Thyroid gland (tissue), 4 donors: ENCODE measurements at regions not wholly inside any gene's neighbourhood (a gene's known extent, or its start where the extent isn't known, plus 50 kb on each side); places are given as distances from the start of the nearest gene placed in this dataset.

ENCODE experiments used
- DNase-seq, 2 donors: peaks; one replicate each; pipeline ENCODE4 v3.0.0-alpha.2; 2019
- H3K27ac ChIP-seq, 3 donors: fragments of 200-600 bp; sonication (generic); 1 replicate in 2 of 3; 2 replicates in 1 of 3; pipeline ENCODE4 v1.5.1; 2016 to 2019; ENCODE audit warnings: mild to moderate bottlenecking in 1 of 3, moderate library complexity in 1 of 3
- H3K27me3 ChIP-seq: fragments of 200-600 bp; sonication (generic); one replicate; pipeline ENCODE4 v1.5.1; 2019
- H3K36me3 ChIP-seq, 2 donors: fragments of 200-600 bp; sonication (generic); one replicate each; pipeline ENCODE4 v1.5.1; 2016 to 2019
- H3K4me1 ChIP-seq, 2 donors: fragments of 200-600 bp; sonication (generic); one replicate each; pipeline ENCODE4 v1.5.1; 2017 to 2019
- H3K4me3 ChIP-seq, 3 donors: fragments of 200-600 bp; sonication (generic); replicated peaks in 1 of 3; 1 replicate in 2 of 3; 2 replicates in 1 of 3; pipeline ENCODE4 v1.5.1; 2016; ENCODE audit warnings: mild to moderate bottlenecking in 1 of 3
- H3K9me3 ChIP-seq: fragments of 200-600 bp; sonication (generic); one replicate; pipeline ENCODE4 v1.5.1; 2017
- POLR2A ChIP-seq, 2 donors: fragments of 450-650 bp; IDR thresholded peaks; one replicate each; pipeline ENCODE4 v1.6.1; 2017; ENCODE audit warnings: antibody characterized with exemption in 2 of 2, mild to moderate bottlenecking in 2 of 2, moderate library complexity in 1 of 2
- WGBS, 2 donors: methylation state at CpG; one replicate each; pipeline ENCODE4 v1.1.5; 2017; 5-methylcytosine and 5-hydroxymethylcytosine counted together
- intact Hi-C: fragments of 100-400 bp; cut with DNase I; formaldehyde crosslinking; loops from one replicate; pipeline ENCODE4 v1.15.1; 2023
- TF ChIP-seq, protein P1 (sequence below), 6 experiments: fragments of 200-600 bp in 3 of 6; fragments of 450-650 bp in 3 of 6; sonication (generic) in 3 of 6; IDR thresholded peaks; one replicate each; pipeline ENCODE4 v1.5.1; 2016 to 2019; ENCODE audit warnings: antibody characterized with exemption in 6 of 6, mild to moderate bottlenecking in 2 of 6, inconsistent platforms in 1 of 6, moderate library complexity in 1 of 6

DNA sequence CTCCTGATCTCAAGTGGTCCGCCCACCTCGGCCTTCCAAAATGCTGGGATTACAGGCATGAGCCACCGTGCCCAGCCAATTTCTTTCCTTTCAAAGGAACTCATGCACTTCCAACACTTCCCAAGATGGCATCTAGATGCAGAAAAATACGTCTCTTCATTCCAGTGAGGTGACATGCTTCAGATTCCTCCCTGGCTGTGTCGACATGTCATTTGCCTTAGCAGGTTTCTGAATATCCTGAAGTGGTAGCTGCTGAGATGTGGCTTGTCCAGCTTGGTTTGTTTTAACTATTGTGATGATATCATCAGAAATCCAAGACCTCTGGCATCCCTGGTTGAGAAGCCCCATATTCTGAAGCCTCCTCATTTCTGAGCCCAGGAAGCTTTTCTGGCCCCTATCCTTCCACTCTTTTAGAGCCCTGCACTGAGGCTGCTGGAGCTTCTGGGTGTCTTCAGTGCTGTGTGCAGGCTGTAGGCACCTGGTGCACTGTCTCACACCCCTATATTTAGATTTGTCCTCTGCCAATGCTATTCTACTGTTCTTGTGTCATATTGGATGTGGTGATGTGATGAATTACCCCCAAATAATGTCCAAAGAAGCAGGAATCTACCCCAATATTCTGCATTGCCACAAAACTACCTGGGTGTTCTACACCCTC, 73.3 kb upstream of the E2F3 start:
- Histone ChIP-seq H3K4me1 (no peaks in the 10 kb centered on the region), H3K9me3 (no peaks in the 10 kb centered on the region), H3K27ac (no peak overlapping the region), H3K4me3 (no peak overlapping the region), H3K36me3 (no peaks in the 10 kb centered on the region), H3K27me3 (no peaks in the 10 kb centered on the region)
- DNase-seq: no peak
- 57 to 66% methylated on average over 5 of the region's 5 CpGs for WGBS, 2 donors
- intact Hi-C loops: no loop called here
- TF ChIP-seq, protein P1, sequence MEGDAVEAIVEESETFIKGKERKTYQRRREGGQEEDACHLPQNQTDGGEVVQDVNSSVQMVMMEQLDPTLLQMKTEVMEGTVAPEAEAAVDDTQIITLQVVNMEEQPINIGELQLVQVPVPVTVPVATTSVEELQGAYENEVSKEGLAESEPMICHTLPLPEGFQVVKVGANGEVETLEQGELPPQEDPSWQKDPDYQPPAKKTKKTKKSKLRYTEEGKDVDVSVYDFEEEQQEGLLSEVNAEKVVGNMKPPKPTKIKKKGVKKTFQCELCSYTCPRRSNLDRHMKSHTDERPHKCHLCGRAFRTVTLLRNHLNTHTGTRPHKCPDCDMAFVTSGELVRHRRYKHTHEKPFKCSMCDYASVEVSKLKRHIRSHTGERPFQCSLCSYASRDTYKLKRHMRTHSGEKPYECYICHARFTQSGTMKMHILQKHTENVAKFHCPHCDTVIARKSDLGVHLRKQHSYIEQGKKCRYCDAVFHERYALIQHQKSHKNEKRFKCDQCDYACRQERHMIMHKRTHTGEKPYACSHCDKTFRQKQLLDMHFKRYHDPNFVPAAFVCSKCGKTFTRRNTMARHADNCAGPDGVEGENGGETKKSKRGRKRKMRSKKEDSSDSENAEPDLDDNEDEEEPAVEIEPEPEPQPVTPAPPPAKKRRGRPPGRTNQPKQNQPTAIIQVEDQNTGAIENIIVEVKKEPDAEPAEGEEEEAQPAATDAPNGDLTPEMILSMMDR (IDR thresholded peaks at IDR 0.05): no peak
- TF ChIP-seq POLR2A (IDR thresholded peaks at IDR 0.05): no peak

DNA sequence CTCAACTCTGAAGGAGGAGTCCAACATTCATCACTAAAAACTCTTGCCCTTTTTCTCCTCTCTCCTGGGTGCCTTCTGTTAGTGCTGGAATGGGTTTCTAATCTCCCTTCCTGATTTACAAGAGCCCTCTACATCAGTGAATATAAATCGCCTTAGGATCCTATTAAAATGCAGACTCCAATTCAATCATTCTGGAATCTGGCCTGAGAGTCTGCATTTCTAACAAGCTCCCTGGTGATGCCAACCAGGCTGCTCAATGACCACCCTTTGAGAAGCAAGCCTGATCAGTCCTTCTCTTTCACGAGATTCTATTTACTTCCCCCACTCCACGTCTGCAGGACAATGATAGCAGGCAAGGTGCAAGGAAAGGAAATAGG, 72.8 kb upstream of the E2F3 start:
- no peaks in the 10 kb centered on the region for H3K27me3 ChIP-seq
- TF ChIP-seq POLR2A (IDR thresholded peaks at IDR 0.05): no peak
- TF ChIP-seq, protein P1 (IDR thresholded peaks at IDR 0.05): no peak
- no peak overlapping the region for H3K4me3 ChIP-seq
- H3K27ac ChIP-seq: no peak overlapping the region
- intact Hi-C loops: no loop called here
- DNase-seq: no peak
- no peaks in the 10 kb centered on the region for H3K4me1 ChIP-seq
- WGBS, 2 donors: 52 to 63% methylated on average over 3 of the region's 3 CpGs
- H3K36me3 ChIP-seq: no peaks in the 10 kb centered on the region
- H3K9me3 ChIP-seq: no peaks in the 10 kb centered on the region

DNA sequence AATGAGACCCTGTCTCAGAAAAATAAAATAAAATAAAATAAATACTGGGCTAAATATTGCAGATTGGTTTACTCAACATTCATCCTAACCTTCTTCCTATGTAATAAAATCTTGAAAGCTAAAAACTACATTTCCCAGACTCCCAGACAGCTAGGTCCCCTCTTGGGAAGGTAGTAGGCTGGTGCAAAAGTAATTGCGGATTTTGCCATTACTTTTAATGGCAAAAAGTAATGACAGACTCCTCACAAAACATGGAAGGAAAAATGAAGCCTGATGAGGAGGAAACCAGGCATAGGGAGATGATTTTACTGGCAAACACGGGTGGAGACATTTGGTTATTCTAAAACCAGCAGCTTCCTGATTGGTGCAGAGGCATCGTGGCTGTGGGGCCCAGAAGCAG, 70.6 kb upstream of the E2F3 start:
- TF ChIP-seq, protein P1 (IDR thresholded peaks at IDR 0.05): no peak
- TF ChIP-seq POLR2A (IDR thresholded peaks at IDR 0.05): no peak
- H3K36me3 ChIP-seq: no peaks in the 10 kb centered on the region
- H3K4me3 ChIP-seq: no peak overlapping the region
- H3K4me1 ChIP-seq: no peaks in the 10 kb centered on the region
- no peaks in the 10 kb centered on the region for H3K9me3 ChIP-seq
- no peaks in the 10 kb centered on the region for H3K27me3 ChIP-seq
- intact Hi-C loops: no loop called here
- DNase-seq: no peak
- 51 to 59% methylated on average over 3 of the region's 3 CpGs for WGBS, 2 donors
- H3K27ac ChIP-seq: no peak overlapping the region

GRCh38 chr6:20331625-20332024, 70.1 kb upstream of the E2F3 start:
- H3K36me3 ChIP-seq: no peaks in the 10 kb centered on the region
- H3K27me3 ChIP-seq: no peaks in the 10 kb centered on the region
- 87 to 96% methylated on average over 5 of the region's 5 CpGs for WGBS, 2 donors
- intact Hi-C loops: no loop called here
- no peak for TF ChIP-seq POLR2A (IDR thresholded peaks at IDR 0.05)
- TF ChIP-seq, protein P1 (IDR thresholded peaks at IDR 0.05): no peak
- H3K4me1 ChIP-seq: no peaks in the 10 kb centered on the region
- no peak for DNase-seq
- H3K27ac ChIP-seq: no peak overlapping the region
- H3K9me3 ChIP-seq: no peaks in the 10 kb centered on the region
- H3K4me3 ChIP-seq: no peak overlapping the region

DNA sequence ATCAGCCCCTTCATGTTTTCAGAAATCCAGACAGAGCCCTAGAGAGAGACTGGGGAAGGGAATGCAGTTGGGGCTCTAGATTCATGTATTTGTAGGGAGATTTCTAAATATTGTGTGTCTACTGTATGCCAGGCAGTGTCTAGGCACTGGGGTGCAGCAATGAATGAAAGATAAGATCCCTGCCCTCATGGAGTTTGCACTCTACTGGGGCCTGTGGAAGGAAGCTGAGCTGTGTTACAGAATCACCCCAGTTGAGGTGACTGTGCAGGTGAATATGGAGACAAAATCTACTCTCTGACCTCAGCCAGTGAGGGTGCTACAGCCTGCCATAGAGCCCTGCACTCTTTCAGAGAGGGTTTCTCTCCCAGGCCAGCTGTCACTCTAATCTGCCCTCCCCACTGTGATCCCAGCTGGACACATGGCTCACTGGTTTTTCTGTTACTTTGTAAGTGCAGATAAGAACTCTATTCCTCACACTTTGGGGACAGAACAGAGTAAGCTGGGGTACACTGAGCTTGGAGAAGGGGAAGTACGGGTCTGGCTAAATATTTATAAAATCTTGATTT, 69.2 kb upstream of the E2F3 start:
- no peak for DNase-seq
- 83 to 85% methylated on average over 1 of the region's 1 CpG for WGBS, 2 donors
- Histone ChIP-seq H3K9me3 (no peaks in the 10 kb centered on the region), H3K36me3 (no peaks in the 10 kb centered on the region), H3K27me3 (no peaks in the 10 kb centered on the region), H3K4me3 (no peak overlapping the region), H3K27ac (no peak overlapping the region), H3K4me1 (no peaks in the 10 kb centered on the region)
- intact Hi-C loops: no loop called here
- TF ChIP-seq, protein P1 (IDR thresholded peaks at IDR 0.05): no peak
- TF ChIP-seq POLR2A (IDR thresholded peaks at IDR 0.05): no peak
